ENCODE measurements at regions not wholly inside any gene's neighbourhood (a gene's known extent, or its start where the extent isn't known, plus 50 kb on each side); places are given as distances from the start of the nearest gene placed in this dataset.

DNA sequence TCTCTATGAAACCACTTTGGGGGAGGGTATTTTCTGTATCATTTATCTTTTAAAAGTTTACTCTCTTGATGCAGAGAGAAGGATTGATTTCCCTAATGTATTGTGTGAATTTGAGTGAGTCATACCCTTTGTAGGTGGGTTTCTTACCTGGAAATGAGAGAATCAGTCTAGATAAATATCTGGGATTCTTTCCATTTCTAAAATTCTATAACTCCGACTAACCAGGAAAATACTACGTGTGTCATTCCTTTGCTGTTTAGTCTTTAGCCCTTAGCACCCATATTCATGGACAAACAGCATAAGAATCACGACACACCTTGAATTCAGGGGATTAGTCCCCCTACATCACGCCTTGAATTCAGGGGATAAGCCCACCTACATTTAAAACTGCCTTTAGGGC, 139.1 kb downstream of the GATA3 start:
- no peak overlapping the region for H3K4me3 ChIP-seq (replicated peaks in 1 of 2; ENCODE audit: low read depth in 2 of 2, low read length in 2 of 2)
- TF ChIP-seq, protein P1, sequence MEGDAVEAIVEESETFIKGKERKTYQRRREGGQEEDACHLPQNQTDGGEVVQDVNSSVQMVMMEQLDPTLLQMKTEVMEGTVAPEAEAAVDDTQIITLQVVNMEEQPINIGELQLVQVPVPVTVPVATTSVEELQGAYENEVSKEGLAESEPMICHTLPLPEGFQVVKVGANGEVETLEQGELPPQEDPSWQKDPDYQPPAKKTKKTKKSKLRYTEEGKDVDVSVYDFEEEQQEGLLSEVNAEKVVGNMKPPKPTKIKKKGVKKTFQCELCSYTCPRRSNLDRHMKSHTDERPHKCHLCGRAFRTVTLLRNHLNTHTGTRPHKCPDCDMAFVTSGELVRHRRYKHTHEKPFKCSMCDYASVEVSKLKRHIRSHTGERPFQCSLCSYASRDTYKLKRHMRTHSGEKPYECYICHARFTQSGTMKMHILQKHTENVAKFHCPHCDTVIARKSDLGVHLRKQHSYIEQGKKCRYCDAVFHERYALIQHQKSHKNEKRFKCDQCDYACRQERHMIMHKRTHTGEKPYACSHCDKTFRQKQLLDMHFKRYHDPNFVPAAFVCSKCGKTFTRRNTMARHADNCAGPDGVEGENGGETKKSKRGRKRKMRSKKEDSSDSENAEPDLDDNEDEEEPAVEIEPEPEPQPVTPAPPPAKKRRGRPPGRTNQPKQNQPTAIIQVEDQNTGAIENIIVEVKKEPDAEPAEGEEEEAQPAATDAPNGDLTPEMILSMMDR (IDR thresholded peaks at IDR 0.05; ENCODE audit: low read depth, low read length), result no peak
- no peak for DNase-seq (ENCODE audit: low read depth in 2 of 2)

DNA sequence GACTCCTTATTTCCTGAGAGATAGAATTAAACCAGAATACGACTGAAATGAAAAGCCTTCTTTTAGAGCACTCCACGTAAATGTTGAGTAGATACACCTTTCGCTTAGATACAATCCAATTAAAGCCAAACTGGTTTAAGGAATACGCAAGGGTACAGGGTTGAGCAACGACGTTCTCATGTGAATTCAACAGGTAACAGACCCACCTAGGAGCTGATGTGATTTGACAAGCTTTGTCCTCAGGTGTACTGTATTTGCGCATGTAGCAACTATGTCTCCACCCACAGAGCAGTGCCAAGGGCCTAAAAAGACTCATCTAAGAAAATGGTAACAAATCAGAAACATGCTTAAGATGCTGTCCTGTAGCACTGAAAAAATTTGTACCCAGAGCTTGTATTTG, 139.6 kb downstream of the GATA3 start:
- TF ChIP-seq, protein P1 (IDR thresholded peaks at IDR 0.05; ENCODE audit: low read depth, low read length), result no peak
- DNase-seq (ENCODE audit: low read depth in 2 of 2), result no peak
- no peak overlapping the region for H3K4me3 ChIP-seq (replicated peaks in 1 of 2; ENCODE audit: low read depth in 2 of 2, low read length in 2 of 2)

DNA sequence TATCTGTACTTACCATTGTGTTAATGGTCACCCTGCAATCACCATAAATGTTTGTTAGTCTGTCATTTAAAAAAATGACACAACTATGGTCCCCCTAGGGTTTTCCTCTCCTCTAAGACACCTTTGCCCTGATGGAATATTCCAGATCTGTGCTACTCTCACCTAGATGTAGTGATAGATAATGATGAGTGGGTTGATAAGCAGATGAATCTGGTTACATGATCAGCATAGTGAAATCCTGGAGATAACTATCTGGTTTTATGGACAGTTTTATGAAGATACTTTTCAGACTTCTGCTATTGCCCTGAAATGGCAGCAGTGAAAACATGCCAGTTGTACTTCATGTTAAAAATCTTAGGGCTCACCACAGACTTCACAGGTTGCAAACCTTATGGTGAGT, 152.4 kb downstream of the GATA3 start:
- no peak for DNase-seq (ENCODE audit: low read depth in 2 of 2)
- no peak overlapping the region for H3K4me3 ChIP-seq (replicated peaks in 1 of 2; ENCODE audit: low read depth in 2 of 2, low read length in 2 of 2)
- TF ChIP-seq, protein P1 (IDR thresholded peaks at IDR 0.05; ENCODE audit: low read depth, low read length), result no peak

DNA sequence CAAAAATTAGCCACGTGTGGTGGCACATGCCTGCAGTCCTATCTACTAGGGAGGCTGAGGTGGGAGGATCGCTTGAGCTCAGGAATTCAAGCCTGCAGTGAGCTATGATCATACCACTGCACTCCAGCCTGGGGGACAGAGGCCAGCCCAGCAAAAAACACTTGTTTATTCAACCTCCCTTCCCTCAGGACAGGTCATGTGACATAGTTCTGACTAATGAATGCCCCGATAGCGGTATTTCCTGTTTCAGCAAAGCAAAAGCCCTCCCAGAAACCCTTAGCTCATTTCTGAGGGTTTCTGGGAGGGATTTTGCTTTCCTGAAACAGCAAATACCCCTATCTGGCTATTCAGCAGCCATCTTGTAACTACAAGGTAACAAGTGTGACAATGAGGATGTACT, 157.1 kb downstream of the GATA3 start:
- no peak overlapping the region for H3K4me3 ChIP-seq (replicated peaks in 1 of 2; ENCODE audit: low read depth in 2 of 2, low read length in 2 of 2)
- TF ChIP-seq, protein P1 (IDR thresholded peaks at IDR 0.05; ENCODE audit: low read depth, low read length), result no peak
- DNase-seq (ENCODE audit: low read depth in 2 of 2), result peak in 1 of 2 donors; percentile 4

DNA sequence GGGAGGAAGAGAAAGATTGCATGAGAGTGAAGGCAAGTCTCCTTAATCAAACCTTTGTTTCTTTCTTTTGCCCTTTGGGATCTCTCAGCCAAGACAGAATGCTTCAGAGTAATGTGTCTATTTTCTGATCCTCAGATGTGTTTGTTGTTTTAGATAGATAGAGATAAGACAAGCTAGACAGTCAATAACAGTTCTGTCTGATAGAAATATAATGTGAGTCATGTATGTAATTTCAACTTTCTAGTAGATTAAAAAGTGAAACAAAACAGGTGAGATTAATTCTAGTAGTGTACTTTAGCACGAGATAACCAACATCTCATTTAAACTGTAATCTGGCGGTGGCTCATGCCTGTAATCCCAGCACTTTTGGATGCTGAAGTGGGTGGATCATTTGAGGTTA, 159.2 kb downstream of the GATA3 start:
- H3K4me3 ChIP-seq (replicated peaks in 1 of 2; ENCODE audit: low read depth in 2 of 2, low read length in 2 of 2), result no peak overlapping the region
- TF ChIP-seq, protein P1 (IDR thresholded peaks at IDR 0.05; ENCODE audit: low read depth, low read length), result no peak
- DNase-seq (ENCODE audit: low read depth in 2 of 2), result no peak

DNA sequence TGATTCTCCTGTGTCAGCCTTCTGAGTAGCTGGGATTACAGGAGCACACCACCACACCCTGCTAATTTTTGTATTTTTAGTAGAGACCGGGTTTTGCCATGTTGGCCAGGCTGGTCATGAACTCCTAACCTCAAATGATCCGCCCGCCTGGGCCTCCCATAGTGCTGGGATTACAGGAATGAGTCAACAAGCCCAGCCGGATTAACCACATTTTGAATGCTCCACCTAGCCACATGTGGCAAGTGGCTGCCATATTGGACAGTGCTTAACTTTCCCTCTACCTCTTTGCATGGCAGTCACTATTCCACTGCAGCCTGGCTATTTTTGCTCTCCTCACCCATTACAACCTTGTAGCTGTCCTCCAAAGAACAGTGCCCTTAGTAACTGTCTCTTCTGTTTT, 160.1 kb downstream of the GATA3 start:
- H3K4me3 ChIP-seq (replicated peaks in 1 of 2; ENCODE audit: low read depth in 2 of 2, low read length in 2 of 2), result no peak overlapping the region
- TF ChIP-seq, protein P1 (IDR thresholded peaks at IDR 0.05; ENCODE audit: low read depth, low read length), result no peak
- DNase-seq (ENCODE audit: low read depth in 2 of 2), result no peak

DNA sequence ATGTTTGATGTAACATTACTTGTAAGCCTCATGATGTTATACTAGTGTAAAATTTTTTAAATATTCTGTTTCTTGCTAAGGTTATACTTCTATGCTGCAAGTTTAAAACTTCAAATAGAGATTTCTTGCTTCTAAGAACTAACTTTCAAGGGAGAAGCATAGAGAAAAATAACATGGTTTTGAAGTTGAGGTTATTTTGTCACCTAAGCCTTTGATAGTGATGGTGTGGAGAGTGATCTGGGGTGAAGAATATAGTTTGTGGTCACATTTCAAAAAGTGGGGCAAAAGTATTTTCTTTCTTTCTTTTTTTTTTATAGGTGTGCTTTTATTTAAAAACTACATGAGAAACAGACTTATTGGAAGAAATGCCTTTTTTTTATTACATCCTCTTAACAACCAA, 162.4 kb downstream of the GATA3 start:
- no peak overlapping the region for H3K4me3 ChIP-seq (replicated peaks in 1 of 2; ENCODE audit: low read depth in 2 of 2, low read length in 2 of 2)
- DNase-seq (ENCODE audit: low read depth in 2 of 2), result no peak
- TF ChIP-seq, protein P1 (IDR thresholded peaks at IDR 0.05; ENCODE audit: low read depth, low read length), result no peak
